Colonic mucosa (tissue), 4 donors: ENCODE measurements at regions not wholly inside any gene's neighbourhood (a gene's known extent, or its start where the extent isn't known, plus 50 kb on each side); places are given as distances from the start of the nearest gene placed in this dataset.

ENCODE experiments used
- DNase-seq: peaks from one replicate; pipeline ENCODE4 v3.0.0-alpha.2; 2020
- H3K27ac ChIP-seq: fragments of 200-600 bp; one replicate; pipeline ENCODE4 v1.8.0; 2021
- H3K27me3 ChIP-seq: fragments of 200-600 bp; one replicate; pipeline ENCODE4 v1.8.0; 2021
- H3K36me3 ChIP-seq: fragments of 200-600 bp; one replicate; pipeline ENCODE4 v1.8.0; 2021
- H3K4me1 ChIP-seq: fragments of 200-600 bp; one replicate; pipeline ENCODE4 v1.8.0; 2021; ENCODE audit warnings: mild to moderate bottlenecking
- H3K4me3 ChIP-seq: fragments of 200-600 bp; one replicate; pipeline ENCODE4 v1.8.0; 2021
- H3K9ac ChIP-seq, 2 donors: one replicate each; pipeline ENCODE4 v1.7.0; 2013; ENCODE audit warnings: control low read depth in 2 of 2, low read depth in 2 of 2, low read length in 2 of 2
- H3K9me3 ChIP-seq: fragments of 200-600 bp; one replicate; pipeline ENCODE4 v1.8.0; 2021
- intact Hi-C: fragments of 100-400 bp; cut with DNase I; formaldehyde crosslinking; loops from one replicate; pipeline ENCODE4 v1.14.1; 2022
- TF ChIP-seq, protein P1 (sequence below): fragments of 200-600 bp; IDR thresholded peaks from one replicate; pipeline ENCODE4 v1.8.0; 2022; ENCODE audit warnings: antibody characterized with exemption, mild to moderate bottlenecking
- donor health status: healthy.
- donor health status: DM: no; HTN: no; CAD: no.
- donor health status: DM: no; HTN: no; CAD: no.

- Histone ChIP-seq H3K27me3 (no peaks in the 10 kb centered on the region), H3K27ac (no peak overlapping the region), H3K4me3 (no peak overlapping the region), H3K4me1 (no peaks in the 10 kb centered on the region), H3K36me3 (no peaks in the 10 kb centered on the region), H3K9me3 (no peaks in the 10 kb centered on the region), H3K9ac (no peak overlapping the region)
- intact Hi-C loops: no loop called here
- TF ChIP-seq, protein P1, sequence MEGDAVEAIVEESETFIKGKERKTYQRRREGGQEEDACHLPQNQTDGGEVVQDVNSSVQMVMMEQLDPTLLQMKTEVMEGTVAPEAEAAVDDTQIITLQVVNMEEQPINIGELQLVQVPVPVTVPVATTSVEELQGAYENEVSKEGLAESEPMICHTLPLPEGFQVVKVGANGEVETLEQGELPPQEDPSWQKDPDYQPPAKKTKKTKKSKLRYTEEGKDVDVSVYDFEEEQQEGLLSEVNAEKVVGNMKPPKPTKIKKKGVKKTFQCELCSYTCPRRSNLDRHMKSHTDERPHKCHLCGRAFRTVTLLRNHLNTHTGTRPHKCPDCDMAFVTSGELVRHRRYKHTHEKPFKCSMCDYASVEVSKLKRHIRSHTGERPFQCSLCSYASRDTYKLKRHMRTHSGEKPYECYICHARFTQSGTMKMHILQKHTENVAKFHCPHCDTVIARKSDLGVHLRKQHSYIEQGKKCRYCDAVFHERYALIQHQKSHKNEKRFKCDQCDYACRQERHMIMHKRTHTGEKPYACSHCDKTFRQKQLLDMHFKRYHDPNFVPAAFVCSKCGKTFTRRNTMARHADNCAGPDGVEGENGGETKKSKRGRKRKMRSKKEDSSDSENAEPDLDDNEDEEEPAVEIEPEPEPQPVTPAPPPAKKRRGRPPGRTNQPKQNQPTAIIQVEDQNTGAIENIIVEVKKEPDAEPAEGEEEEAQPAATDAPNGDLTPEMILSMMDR: no peak
- no peak for DNase-seq
Measured at GRCh38 chr1:76003946-76004345, 70.6 kb upstream of the ST6GALNAC3 start.

DNA sequence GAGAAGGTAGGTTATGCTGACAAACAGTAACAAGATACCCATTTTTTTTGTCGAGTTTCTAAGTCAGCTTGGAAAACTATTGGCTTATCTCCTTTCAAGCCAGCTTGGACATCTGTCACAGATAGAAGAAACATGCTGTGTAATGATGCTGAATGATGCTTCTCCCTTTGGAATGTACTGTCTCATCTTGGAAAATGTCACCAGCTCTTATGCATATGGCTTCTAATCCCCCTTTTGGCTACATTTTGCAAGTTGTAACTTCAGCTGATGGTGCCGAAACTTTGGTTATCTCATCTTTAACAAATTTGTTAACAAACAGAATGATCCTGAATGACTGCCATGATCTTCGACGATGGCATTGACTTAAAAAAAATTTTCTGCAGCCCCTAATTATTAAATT, 68.8 kb upstream of the ST6GALNAC3 start:
- TF ChIP-seq, protein P1: no peak
- intact Hi-C loops: no loop called here
- DNase-seq: no peak

DNA sequence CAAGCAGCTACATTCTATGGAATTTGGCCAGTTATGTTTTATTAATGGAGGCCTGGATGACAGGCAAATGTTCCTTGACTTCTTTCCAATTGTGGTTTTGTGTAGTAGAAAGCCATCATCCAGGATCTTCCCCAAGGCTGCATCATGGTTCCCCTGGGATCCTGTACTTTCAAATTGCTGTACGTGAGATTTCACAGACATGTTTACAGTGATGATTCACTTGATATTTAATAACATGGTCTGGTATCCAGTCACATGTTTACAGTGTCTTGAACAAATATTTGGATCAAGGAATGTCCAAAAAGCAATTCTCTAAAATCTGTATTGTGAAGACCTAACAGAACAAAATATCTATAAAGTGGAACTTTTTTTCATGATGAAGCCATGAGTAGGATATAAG, 68.3 kb upstream of the ST6GALNAC3 start:
- TF ChIP-seq, protein P1: no peak
- H3K9me3 ChIP-seq: no peaks in the 10 kb centered on the region
- H3K9ac ChIP-seq: no peak overlapping the region
- H3K4me3 ChIP-seq: no peak overlapping the region
- no peaks in the 10 kb centered on the region for H3K4me1 ChIP-seq
- intact Hi-C loops: no loop called here
- H3K27me3 ChIP-seq: no peaks in the 10 kb centered on the region
- no peaks in the 10 kb centered on the region for H3K36me3 ChIP-seq
- H3K27ac ChIP-seq: no peak overlapping the region
- no peak for DNase-seq

More for the DNA sequence above, 68.8 kb upstream of the ST6GALNAC3 start:
- H3K27ac ChIP-seq: no peak overlapping the region
- no peaks in the 10 kb centered on the region for H3K27me3 ChIP-seq
- H3K9me3 ChIP-seq: no peaks in the 10 kb centered on the region
- no peaks in the 10 kb centered on the region for H3K36me3 ChIP-seq
- H3K9ac ChIP-seq: no peak overlapping the region
- H3K4me1 ChIP-seq: no peaks in the 10 kb centered on the region
- no peak overlapping the region for H3K4me3 ChIP-seq

GRCh38 chr1:76010802-76011201, 63.7 kb upstream of the ST6GALNAC3 start:
- no peaks in the 10 kb centered on the region for H3K36me3 ChIP-seq
- no peak for DNase-seq
- intact Hi-C loops: no loop called here
- no peak overlapping the region for H3K9ac ChIP-seq
- no peak overlapping the region for H3K4me3 ChIP-seq
- no peaks in the 10 kb centered on the region for H3K9me3 ChIP-seq
- H3K27me3 ChIP-seq: no peaks in the 10 kb centered on the region
- TF ChIP-seq, protein P1: no peak
- no peaks in the 10 kb centered on the region for H3K4me1 ChIP-seq
- H3K27ac ChIP-seq: no peak overlapping the region

DNA sequence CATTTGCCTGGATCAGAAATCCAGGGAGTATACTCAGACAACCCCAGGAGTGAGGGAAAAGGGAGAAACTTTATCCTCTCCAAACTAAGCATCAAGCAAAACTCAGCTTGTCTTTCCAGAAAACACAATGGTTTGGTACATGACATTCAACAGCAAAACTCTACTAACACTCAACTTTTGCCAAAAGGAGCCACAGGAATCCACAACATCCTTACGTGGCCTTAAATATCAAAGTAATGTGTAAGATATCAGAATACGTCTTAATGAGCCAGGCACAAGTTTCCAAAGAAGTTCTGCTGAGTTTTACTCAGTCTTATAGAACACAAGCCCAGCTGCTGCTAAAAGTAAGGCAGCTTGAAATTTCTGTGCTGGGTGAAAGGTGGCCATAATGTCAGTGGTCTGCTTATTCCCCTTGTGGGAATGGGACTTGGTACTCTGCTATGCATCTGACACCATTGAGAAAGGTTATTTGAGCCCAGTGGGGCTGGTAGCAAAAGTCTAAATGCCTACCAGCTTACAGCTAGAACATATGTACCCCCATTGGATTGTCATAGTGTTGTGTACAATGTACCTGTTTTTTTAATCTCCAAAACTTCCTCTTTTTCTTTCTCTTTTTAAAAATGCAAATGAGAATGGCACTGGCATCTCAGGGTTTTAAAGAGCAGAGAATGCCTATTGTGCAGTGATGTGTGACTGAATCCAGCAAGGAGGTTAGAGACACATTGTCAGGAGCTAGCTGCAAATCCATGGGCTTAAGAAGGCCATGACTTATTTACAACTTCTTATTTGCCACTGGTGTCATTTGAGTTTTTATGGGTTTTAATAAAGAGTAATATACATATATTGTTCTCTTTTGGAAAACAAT, 62.0 kb upstream of the ST6GALNAC3 start:
- no peak for DNase-seq
- intact Hi-C loops: no loop called here
- TF ChIP-seq, protein P1: no peak
- Histone ChIP-seq H3K4me3 (no peak overlapping the region), H3K27me3 (no peaks in the 10 kb centered on the region), H3K27ac (no peak overlapping the region), H3K36me3 (no peaks in the 10 kb centered on the region), H3K9ac (no peak overlapping the region), H3K4me1 (no peaks in the 10 kb centered on the region), H3K9me3 (no peaks in the 10 kb centered on the region)
